Fibroblast of mammary gland (primary cell): ENCODE measurements at regions not wholly inside any gene's neighbourhood (a gene's known extent, or its start where the extent isn't known, plus 50 kb on each side); places are given as distances from the start of the nearest gene placed in this dataset.
"Not testable (repeated sequence)": the region's sequence is repeated elsewhere in the genome, so short reads cannot be mapped to it uniquely, and the experiment has no call there.

Experiments
- DNase-seq: peaks from one replicate; pipeline ENCODE4 v3.0.0-alpha.2; 2010; ENCODE audit warnings: low read depth
- H3K4me3 ChIP-seq: 2 replicates; pipeline ENCODE4 v1.5.1; 2011; ENCODE audit warnings: low read depth, mild to moderate bottlenecking, low read length, moderate library complexity; ENCODE audit not compliant: control insufficient read depth
- TF ChIP-seq, protein P1 (sequence below): conservative IDR thresholded peaks from 2 replicates; pipeline ENCODE4 v1.5.1; 2011; ENCODE audit warnings: low read depth, low read length, inconsistent platforms; ENCODE audit not compliant: control insufficient read depth, insufficient read depth

DNA sequence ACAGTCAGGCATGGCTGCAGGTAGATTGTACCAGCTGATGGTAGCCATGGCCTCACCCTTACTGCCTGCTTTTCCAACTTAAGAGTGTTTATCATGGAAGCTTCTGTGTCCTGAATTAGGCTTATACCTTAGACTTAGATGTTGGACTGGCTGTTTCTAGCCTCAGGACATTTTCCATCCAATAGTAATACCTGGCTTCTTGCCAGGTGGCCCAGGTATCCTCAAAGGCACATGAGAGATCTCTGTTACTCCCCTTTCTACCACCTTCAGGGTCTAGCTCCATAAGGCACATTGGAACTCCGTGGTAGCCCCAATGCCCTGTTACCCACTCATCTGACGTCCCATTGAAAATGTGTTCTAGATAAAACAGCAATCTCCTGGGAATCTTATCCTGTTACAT is 407.5 kb downstream of the SPRY2 start:
- no peak overlapping the region for H3K4me3 ChIP-seq
- TF ChIP-seq, protein P1, sequence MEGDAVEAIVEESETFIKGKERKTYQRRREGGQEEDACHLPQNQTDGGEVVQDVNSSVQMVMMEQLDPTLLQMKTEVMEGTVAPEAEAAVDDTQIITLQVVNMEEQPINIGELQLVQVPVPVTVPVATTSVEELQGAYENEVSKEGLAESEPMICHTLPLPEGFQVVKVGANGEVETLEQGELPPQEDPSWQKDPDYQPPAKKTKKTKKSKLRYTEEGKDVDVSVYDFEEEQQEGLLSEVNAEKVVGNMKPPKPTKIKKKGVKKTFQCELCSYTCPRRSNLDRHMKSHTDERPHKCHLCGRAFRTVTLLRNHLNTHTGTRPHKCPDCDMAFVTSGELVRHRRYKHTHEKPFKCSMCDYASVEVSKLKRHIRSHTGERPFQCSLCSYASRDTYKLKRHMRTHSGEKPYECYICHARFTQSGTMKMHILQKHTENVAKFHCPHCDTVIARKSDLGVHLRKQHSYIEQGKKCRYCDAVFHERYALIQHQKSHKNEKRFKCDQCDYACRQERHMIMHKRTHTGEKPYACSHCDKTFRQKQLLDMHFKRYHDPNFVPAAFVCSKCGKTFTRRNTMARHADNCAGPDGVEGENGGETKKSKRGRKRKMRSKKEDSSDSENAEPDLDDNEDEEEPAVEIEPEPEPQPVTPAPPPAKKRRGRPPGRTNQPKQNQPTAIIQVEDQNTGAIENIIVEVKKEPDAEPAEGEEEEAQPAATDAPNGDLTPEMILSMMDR, result no peak
- no peak for DNase-seq

DNA sequence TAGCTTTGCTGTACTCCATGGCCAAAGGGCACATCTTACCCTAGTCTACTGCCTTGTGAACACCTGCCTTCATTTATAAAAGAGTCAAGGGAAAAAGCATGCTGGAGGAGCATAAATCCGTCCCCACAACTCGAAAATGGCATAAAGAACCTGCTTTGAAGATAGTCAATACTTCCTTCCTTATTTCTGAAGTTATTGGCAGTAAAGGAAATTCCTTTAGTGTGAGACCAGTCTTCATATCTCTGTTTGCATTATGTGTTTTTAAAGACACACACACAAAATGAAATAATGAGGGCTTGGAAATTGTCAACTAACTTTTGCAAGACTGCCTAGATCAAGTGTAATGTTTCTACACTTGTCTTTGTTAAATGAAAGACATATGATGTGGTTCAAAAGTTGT is 408.4 kb downstream of the SPRY2 start:
- no peak for DNase-seq
- no peak overlapping the region for H3K4me3 ChIP-seq
- TF ChIP-seq, protein P1, result no peak

DNA sequence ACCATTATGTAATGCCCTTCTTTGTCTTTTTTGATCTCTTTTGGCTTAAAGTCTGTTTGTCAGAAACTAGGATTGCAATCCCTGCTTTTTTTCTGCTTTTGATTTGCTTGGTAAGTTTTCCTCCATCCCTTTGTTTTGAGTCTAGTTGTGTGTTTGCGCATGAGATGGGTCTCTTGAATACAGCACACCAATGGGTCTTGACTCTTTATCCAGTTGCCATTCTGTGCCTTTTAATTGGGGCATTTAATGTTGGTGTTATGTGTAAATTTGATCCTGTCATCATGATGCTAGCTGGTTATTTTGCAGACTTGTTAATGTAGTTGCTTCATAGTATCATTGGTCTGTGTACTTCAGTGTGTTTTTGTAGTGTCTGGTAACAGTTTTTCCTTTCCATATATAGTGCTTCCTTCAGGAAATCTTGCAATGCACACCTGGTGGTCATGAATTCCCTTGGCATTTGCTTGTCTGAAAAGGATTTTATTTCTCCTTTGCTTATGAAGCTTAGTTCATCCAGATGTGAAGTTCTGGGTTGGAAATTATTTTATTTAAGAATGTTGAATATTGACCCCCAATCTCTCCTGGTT is 416.9 kb downstream of the SPRY2 start:
- not testable (repeated sequence) for H3K4me3 ChIP-seq, DNase-seq

DNA sequence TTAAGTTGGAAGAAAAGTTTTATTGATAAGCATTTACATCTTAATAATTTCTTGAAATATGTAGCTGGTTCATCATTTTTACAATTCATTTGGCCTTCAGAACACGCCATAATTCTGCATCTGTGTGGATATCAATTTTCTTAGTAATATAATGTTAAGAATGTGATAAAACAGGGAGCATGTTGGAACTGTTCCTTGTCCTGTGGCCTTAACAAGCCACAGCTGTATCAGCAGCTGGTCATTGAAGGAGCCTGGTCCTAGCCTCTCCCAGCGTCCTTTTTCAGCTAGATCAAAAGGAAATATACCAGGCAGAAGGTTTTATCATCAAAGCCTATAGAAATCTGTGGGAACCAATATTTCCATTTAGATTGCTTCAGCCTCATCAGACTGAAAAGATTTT is 421.8 kb downstream of the SPRY2 start:
- no peak overlapping the region for H3K4me3 ChIP-seq
- no peak for DNase-seq
- TF ChIP-seq, protein P1, result no peak

DNA sequence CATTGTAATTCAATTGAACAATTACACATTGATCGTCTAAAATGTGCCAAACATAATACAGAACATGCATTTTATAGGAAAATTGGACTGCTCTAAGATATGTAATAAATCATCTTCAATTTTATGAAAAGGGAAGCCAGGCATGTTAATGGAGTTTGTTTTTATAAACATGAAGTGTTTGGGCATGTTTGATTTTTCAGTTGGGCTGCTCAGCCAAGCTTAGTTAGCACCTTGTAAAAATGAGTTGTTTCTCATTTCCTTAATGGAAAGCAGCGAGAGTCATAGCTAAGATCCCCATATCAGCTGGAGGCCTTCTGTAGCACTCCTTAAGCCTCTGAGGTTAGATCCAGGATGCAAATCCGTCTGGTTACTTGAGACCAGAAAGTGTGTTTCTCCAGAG is 422.3 kb downstream of the SPRY2 start:
- TF ChIP-seq, protein P1, result no peak
- no peak overlapping the region for H3K4me3 ChIP-seq
- no peak for DNase-seq

DNA sequence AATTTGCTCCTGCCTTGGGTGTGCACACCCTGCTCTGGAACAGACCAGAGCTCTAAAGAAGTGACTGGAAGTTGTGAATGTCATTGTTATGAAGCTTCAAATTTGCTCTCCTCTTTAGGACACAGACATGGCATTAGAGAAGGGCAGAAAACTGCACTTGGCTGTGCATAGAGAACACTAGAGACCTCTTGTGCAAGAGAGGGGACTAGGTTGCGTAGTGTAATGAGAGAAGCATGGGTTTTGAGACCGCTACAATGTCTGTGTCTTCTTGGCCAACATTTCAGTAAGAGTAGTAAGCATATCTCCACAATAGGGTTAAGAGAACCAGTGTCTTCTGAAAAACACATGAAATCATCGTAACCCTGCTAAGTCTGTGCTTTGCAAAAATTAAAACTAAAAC is 423.3 kb downstream of the SPRY2 start:
- DNase-seq, result no peak
- TF ChIP-seq, protein P1, result no peak
- no peak overlapping the region for H3K4me3 ChIP-seq

DNA sequence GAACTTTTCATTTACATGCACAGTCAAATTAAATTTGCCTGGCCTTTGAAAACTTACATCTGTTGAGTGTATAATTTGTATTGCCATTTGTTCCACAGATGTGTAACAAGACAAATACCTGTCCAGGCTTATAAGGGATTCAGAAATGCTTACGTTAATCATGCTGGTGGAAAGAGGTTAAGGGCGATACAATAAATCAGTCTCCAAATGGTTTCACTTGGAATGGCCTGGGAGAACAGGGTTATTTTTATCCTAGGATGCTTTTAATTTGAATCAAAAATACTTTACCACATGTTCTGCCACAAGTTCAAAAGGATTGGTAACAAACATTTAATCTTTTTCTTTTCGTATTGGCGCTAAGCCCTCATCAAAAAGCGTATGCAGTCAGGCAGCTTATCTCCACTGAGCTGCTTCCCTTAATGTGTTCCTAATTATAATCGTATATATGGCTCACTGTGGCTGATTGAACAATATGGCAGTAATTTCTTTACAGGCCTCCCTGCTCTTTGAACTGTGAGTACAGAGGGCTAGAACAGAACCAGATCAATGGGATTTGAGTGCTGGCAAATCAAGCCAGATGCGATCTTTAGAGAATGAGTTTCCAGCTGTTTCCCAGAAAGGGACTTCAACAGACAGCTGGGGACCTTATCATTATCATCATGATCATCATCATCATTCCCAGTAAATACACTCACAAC is 425.7 kb downstream of the SPRY2 start:
- TF ChIP-seq, protein P1, result no peak
- H3K4me3 ChIP-seq, result no peak overlapping the region
- peak; percentile 10 for DNase-seq
